SK-N-SH (cell line): ENCODE measurements at regions not wholly inside any gene's neighbourhood (a gene's known extent, or its start where the extent isn't known, plus 50 kb on each side); places are given as distances from the start of the nearest gene placed in this dataset.

Experiments
- EZH2phosphoT487 ChIP-seq: fragments of 200-600 bp; sonication (generic); IDR thresholded peaks from 2 replicates; pipeline ENCODE4 v1.6.1; 2017; ENCODE audit warnings: low read depth, mixed run types, mild to moderate bottlenecking, antibody characterized with exemption, moderate library complexity, borderline replicate concordance
- RAD21 ChIP-seq: IDR thresholded peaks from 2 replicates; pipeline ENCODE4 v1.6.1; 2012; ENCODE audit warnings: mild to moderate bottlenecking, low read length

DNA sequence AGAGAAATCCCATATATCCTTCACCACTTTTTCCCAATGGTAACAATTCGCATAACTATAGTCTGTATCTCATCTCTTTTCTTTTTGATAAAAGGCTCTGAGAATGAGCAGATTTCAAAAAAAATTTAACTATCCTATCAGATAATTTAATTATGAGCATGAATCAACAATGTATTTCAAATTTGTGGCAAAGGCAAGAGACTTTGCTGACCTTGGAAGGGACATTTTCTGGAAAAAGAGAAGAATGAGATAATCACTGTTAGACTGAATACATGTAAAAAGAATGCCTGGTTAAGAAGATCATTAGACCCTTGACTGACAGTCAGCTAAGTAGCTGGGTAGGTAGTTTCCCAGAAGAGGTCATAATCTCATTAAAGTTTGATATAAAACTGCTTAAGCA, 428.4 kb upstream of the XYLT1 start:
- no peak; the same call in 1 of the 2 replicates for TF ChIP-seq RAD21
- no peak for TF ChIP-seq EZH2phosphoT487
